CD4-positive, alpha-beta T cell (primary cell): ENCODE measurements at regions not wholly inside any gene's neighbourhood (a gene's known extent, or its start where the extent isn't known, plus 50 kb on each side); places are given as distances from the start of the nearest gene placed in this dataset.

Experiments used
- ATAC-seq: fragments of 200-7000 bp; cut with Tn5 transposase; one replicate; pipeline ENCODE4 v1.10.0; 2022; ENCODE audit warnings: mild to moderate bottlenecking; ENCODE audit not compliant: poor library complexity
- CTCF ChIA-PET: fragments of 350-600 bp; sonication (Branson Sonifier 250); formaldehyde crosslinking; loops from one replicate; lab custom pipeline; 2021; ENCODE audit warnings: antibody characterized with exemption, inconsistent platforms; lab: Charles Lee
- POLR2A ChIA-PET: fragments of 350-600 bp; sonication (Branson Sonifier 250); formaldehyde crosslinking; loops from one replicate; lab custom pipeline; 2021; ENCODE audit warnings: antibody characterized with exemption, inconsistent platforms; lab: Charles Lee
- DNase-seq, 14 experiments: peaks; one replicate each; pipeline ENCODE4 v3.0.0-alpha.2; 2013 to 2020; ENCODE audit warnings: mixed read lengths in 2 of 14
- H3K27ac ChIP-seq, 2 donors: one replicate each; pipeline versions ENCODE4 v1.5.1 to v1.7.0; 2013; ENCODE audit warnings: low read length in 2 of 2, low read depth in 1 of 2, mild to moderate bottlenecking in 1 of 2
- H3K27me3 ChIP-seq, 2 experiments: 1 replicate in 1 of 2; 2 replicates in 1 of 2; pipeline versions ENCODE4 v1.6.1 to v1.7.0; 2013; ENCODE audit warnings: low read length in 2 of 2, control low read depth in 1 of 2, mild to moderate bottlenecking in 1 of 2, moderate library complexity in 1 of 2; ENCODE audit not compliant: insufficient read depth in 2 of 2, control insufficient read depth in 1 of 2
- H3K36me3 ChIP-seq: one replicate; pipeline ENCODE4 v1.6.1; 2013; ENCODE audit warnings: low read length, control low read depth; ENCODE audit not compliant: insufficient read depth
- H3K4me1 ChIP-seq: one replicate; pipeline ENCODE4 v1.6.1; 2013; ENCODE audit warnings: low read length, control low read depth; ENCODE audit not compliant: insufficient read depth
- H3K4me3 ChIP-seq: one replicate; pipeline ENCODE4 v1.5.1; 2013; ENCODE audit warnings: mild to moderate bottlenecking, low read length, moderate library complexity
- H3K9me3 ChIP-seq, 2 experiments: 1 replicate in 1 of 2; 2 replicates in 1 of 2; pipeline versions ENCODE4 v1.6.1 to v1.7.0; 2013; ENCODE audit warnings: low read length in 2 of 2, mild to moderate bottlenecking in 2 of 2, control low read depth in 1 of 2, moderate library complexity in 1 of 2; ENCODE audit not compliant: control insufficient read depth in 1 of 2, insufficient read depth in 1 of 2
- H3K27ac Mint-ChIP-seq: one replicate; pipeline ENCODE4 v1.8.0; 2020; ENCODE audit warnings: mixed read lengths
- H3K27me3 Mint-ChIP-seq: one replicate; pipeline ENCODE4 v1.8.0; 2021; ENCODE audit warnings: mixed read lengths
- H3K36me3 Mint-ChIP-seq: one replicate; pipeline ENCODE4 v1.8.0; 2021; ENCODE audit warnings: low read depth, mixed read lengths
- H3K4me1 Mint-ChIP-seq: one replicate; pipeline ENCODE4 v1.8.0; 2021; ENCODE audit warnings: low read depth, mixed read lengths
- H3K4me3 Mint-ChIP-seq: one replicate; pipeline ENCODE4 v1.8.0; 2020; ENCODE audit warnings: mild to moderate bottlenecking, mixed read lengths
- H3K9me3 Mint-ChIP-seq: one replicate; pipeline ENCODE4 v1.8.0; 2020; ENCODE audit warnings: mixed read lengths
- CTCF ChIP-seq: fragments of 200-600 bp; IDR thresholded peaks from one replicate; pipeline ENCODE4 v1.8.0; 2022; ENCODE audit warnings: antibody characterized with exemption, mild to moderate bottlenecking
- intact Hi-C, 2 experiments: fragments of 100-400 bp; cut with DNase I in 1 of 2; cut with micrococcal nuclease in 1 of 2; formaldehyde crosslinking; loops; one replicate each; pipeline versions ENCODE4 v1.15.1 to v1.9.0; 2023 to 2025; cut with DNase I, micrococcal nuclease

DNA sequence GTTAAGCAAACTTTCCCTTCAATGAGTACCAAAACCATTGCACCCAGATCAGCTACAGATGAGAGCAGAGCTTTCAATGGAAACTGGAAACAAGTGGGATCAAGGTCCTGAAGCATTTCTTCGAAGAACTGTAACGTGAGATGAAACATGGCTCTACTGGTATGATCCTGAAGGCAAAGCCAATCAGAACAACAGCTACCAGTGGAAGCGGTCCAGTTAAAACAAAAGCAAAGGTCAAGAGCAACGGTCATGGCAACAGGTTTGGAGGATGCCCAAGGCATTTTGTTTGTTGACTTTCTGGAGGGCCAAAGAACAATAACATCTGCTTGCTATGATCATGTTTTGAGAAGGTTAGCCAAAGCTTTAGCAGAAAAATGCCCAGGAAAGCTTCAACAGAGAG is 137.9 kb upstream of the CPSF6 start:
- Mint-ChIP-seq H3K4me1 (no peaks in the 10 kb centered on the region), H3K27me3 (peaks cover 8% of the 10 kb centered on the region), H3K9me3 (no peaks in the 10 kb centered on the region), H3K4me3 (no peak overlapping the region), H3K27ac (no peak overlapping the region), H3K36me3 (no peaks in the 10 kb centered on the region)
- DNase-seq (no peak), ATAC-seq (no peak)
- TF ChIP-seq CTCF, result no peak
- H3K9me3 ChIP-seq, result no peaks in the 10 kb centered on the region
- no peaks in the 10 kb centered on the region for H3K4me1 ChIP-seq
- H3K36me3 ChIP-seq, result no peaks in the 10 kb centered on the region
- intact Hi-C loops, result no loop called here
- H3K27me3 ChIP-seq, result peaks cover 3 to 9% of the 10 kb centered on the region in 2 experiments
- POLR2A ChIA-PET, result no interaction called here
- H3K4me3 ChIP-seq, result no peak overlapping the region
- no peak overlapping the region for H3K27ac ChIP-seq
- CTCF ChIA-PET, result no interaction called here

- Histone ChIP-seq H3K27me3 (peaks cover 0 to 4% of the 10 kb centered on the region in 2 experiments), H3K27ac (no peak overlapping the region), H3K36me3 (no peaks in the 10 kb centered on the region), H3K4me3 (no peak overlapping the region), H3K4me1 (no peaks in the 10 kb centered on the region), H3K9me3 (no peaks in the 10 kb centered on the region)
- POLR2A ChIA-PET, result no interaction called here
- CTCF ChIA-PET, result no interaction called here
- DNase-seq (peak in 2 of 14 experiments; percentile 22 to 33), ATAC-seq (no peak)
- Mint-ChIP-seq H3K9me3 (no peaks in the 10 kb centered on the region), H3K36me3 (no peaks in the 10 kb centered on the region), H3K27me3 (peaks cover 8% of the 10 kb centered on the region), H3K4me3 (no peak overlapping the region), H3K4me1 (no peaks in the 10 kb centered on the region), H3K27ac (no peak overlapping the region)
- no peak for TF ChIP-seq CTCF
- intact Hi-C loops, result no loop called here
Observed at GRCh38 chr12:69102856-69103255, 136.5 kb upstream of the CPSF6 start.

GRCh38 chr12:69105101-69105962 is 134.0 kb upstream of the CPSF6 start:
- no peak overlapping the region for H3K4me3 Mint-ChIP-seq
- Histone ChIP-seq H3K4me3 (no peak overlapping the region), H3K4me1 (no peaks in the 10 kb centered on the region), H3K36me3 (no peaks in the 10 kb centered on the region), H3K27me3 (no peaks in the 10 kb centered on the region), H3K9me3 (no peaks in the 10 kb centered on the region), H3K27ac (no peak overlapping the region)
- TF ChIP-seq CTCF, result no peak
- no peak overlapping the region for H3K27ac Mint-ChIP-seq
- POLR2A ChIA-PET, result no interaction called here
- H3K36me3 Mint-ChIP-seq, result no peaks in the 10 kb centered on the region
- no peaks in the 10 kb centered on the region for H3K4me1 Mint-ChIP-seq
- DNase-seq, result no peak
- CTCF ChIA-PET, result interaction anchor here (0.9 kb wide), 1 partner anchor 31 kb away, joined by 3 read pairs; no protein-coding TSS in a partner anchor
- ATAC-seq, result no peak
- intact Hi-C loops, result no loop called here
- H3K27me3 Mint-ChIP-seq, result no peaks in the 10 kb centered on the region
- H3K9me3 Mint-ChIP-seq, result no peaks in the 10 kb centered on the region
